Skeletal muscle satellite cell (primary cell): ENCODE measurements at regions not wholly inside any gene's neighbourhood (a gene's known extent, or its start where the extent isn't known, plus 50 kb on each side); places are given as distances from the start of the nearest gene placed in this dataset.

Experiments
- H3K27me3 ChIP-seq: 2 replicates; pipeline ENCODE4 v1.7.0; 2013; ENCODE audit warnings: low read length; ENCODE audit not compliant: control insufficient read depth, insufficient read depth
- H3K36me3 ChIP-seq: 2 replicates; pipeline ENCODE4 v1.7.0; 2013; ENCODE audit warnings: mild to moderate bottlenecking, control low read depth, low read length; ENCODE audit not compliant: insufficient read depth
- H3K4me1 ChIP-seq: 2 replicates; pipeline ENCODE4 v1.7.0; 2013; ENCODE audit warnings: low read length; ENCODE audit not compliant: control insufficient read depth, insufficient read depth
- H3K4me2 ChIP-seq: 2 replicates; pipeline ENCODE4 v1.7.0; 2013; ENCODE audit warnings: mild to moderate bottlenecking, low read length
- H3K4me3 ChIP-seq: 2 replicates; pipeline ENCODE4 v1.7.0; 2013; ENCODE audit warnings: low read length
- H3K9ac ChIP-seq: 2 replicates; pipeline ENCODE4 v1.7.0; 2013; ENCODE audit warnings: mild to moderate bottlenecking, low read depth, low read length, moderate library complexity
- H3K9me3 ChIP-seq: replicated peaks from 2 replicates; pipeline ENCODE4 v1.7.0; 2013; ENCODE audit warnings: mild to moderate bottlenecking, control low read depth, low read length

- Histone ChIP-seq H3K4me2 (peak overlapping the region; percentile 0), H3K4me1 (peaks cover 74% of the 10 kb centered on the region), H3K4me3 (no peak overlapping the region)
These were observed 87.6 kb downstream of the ADRB2 start for GRCh38 chr5:148913985-148914431.

GRCh38 chr5:148915224-148915817, 88.9 kb downstream of the ADRB2 start:
- peaks cover 61% of the 10 kb centered on the region for H3K4me1 ChIP-seq
- no peaks in the 10 kb centered on the region for H3K27me3 ChIP-seq
- no peaks in the 10 kb centered on the region for H3K9me3 ChIP-seq
- no peaks in the 10 kb centered on the region for H3K36me3 ChIP-seq
- no peak overlapping the region for H3K4me2 ChIP-seq
- no peak overlapping the region for H3K4me3 ChIP-seq
- peak overlapping the region; percentile 61 for H3K9ac ChIP-seq

More at GRCh38 chr5:148913985-148914431, 87.6 kb downstream of the ADRB2 start:
- Histone ChIP-seq H3K27me3 (no peaks in the 10 kb centered on the region), H3K9me3 (no peaks in the 10 kb centered on the region), H3K36me3 (no peaks in the 10 kb centered on the region), H3K9ac (peak overlapping the region; percentile 82)

GRCh38 chr5:148920646-148921288, 94.4 kb downstream of the ADRB2 start:
- Histone ChIP-seq H3K4me3 (no peak overlapping the region), H3K36me3 (no peaks in the 10 kb centered on the region), H3K9ac (no peak overlapping the region), H3K4me2 (no peak overlapping the region), H3K27me3 (no peaks in the 10 kb centered on the region), H3K4me1 (peaks cover 7% of the 10 kb centered on the region), H3K9me3 (no peaks in the 10 kb centered on the region)

GRCh38 chr5:148921350-148921749, 94.9 kb downstream of the ADRB2 start:
- Histone ChIP-seq H3K4me3 (no peak overlapping the region), H3K36me3 (no peaks in the 10 kb centered on the region), H3K4me1 (peaks cover 1% of the 10 kb centered on the region), H3K9ac (no peak overlapping the region), H3K9me3 (no peaks in the 10 kb centered on the region), H3K27me3 (no peaks in the 10 kb centered on the region), H3K4me2 (no peak overlapping the region)

- Histone ChIP-seq H3K27me3 (no peaks in the 10 kb centered on the region), H3K9ac (no peak overlapping the region), H3K4me2 (no peak overlapping the region), H3K4me3 (no peak overlapping the region), H3K4me1 (peaks cover 2% of the 10 kb centered on the region), H3K36me3 (no peaks in the 10 kb centered on the region), H3K9me3 (no peaks in the 10 kb centered on the region)
These were observed 96.2 kb downstream of the ADRB2 start for GRCh38 chr5:148922606-148923005.

- no peak overlapping the region for H3K4me3 ChIP-seq
- no peak overlapping the region for H3K4me2 ChIP-seq
- no peaks in the 10 kb centered on the region for H3K9me3 ChIP-seq
- H3K4me1 ChIP-seq, result peaks cover 6% of the 10 kb centered on the region
- H3K9ac ChIP-seq, result no peak overlapping the region
- no peaks in the 10 kb centered on the region for H3K27me3 ChIP-seq
- H3K36me3 ChIP-seq, result no peaks in the 10 kb centered on the region
These were observed 96.6 kb downstream of the ADRB2 start for GRCh38 chr5:148923023-148923422.

- H3K4me2 ChIP-seq, result no peak overlapping the region
- H3K27me3 ChIP-seq, result no peaks in the 10 kb centered on the region
- no peak overlapping the region for H3K4me3 ChIP-seq
- peaks cover 12% of the 10 kb centered on the region for H3K4me1 ChIP-seq
- no peak overlapping the region for H3K9ac ChIP-seq
- H3K9me3 ChIP-seq, result no peaks in the 10 kb centered on the region
- H3K36me3 ChIP-seq, result no peaks in the 10 kb centered on the region
These were observed 98.4 kb downstream of the ADRB2 start for GRCh38 chr5:148924817-148925216.

GRCh38 chr5:148926207-148926606, 99.8 kb downstream of the ADRB2 start:
- Histone ChIP-seq H3K4me1 (peaks cover 12% of the 10 kb centered on the region), H3K9ac (no peak overlapping the region), H3K4me2 (no peak overlapping the region), H3K9me3 (no peaks in the 10 kb centered on the region), H3K4me3 (no peak overlapping the region), H3K27me3 (no peaks in the 10 kb centered on the region), H3K36me3 (no peaks in the 10 kb centered on the region)

- Histone ChIP-seq H3K36me3 (no peaks in the 10 kb centered on the region), H3K9me3 (no peaks in the 10 kb centered on the region), H3K4me2 (no peak overlapping the region), H3K9ac (no peak overlapping the region), H3K4me1 (peaks cover 15% of the 10 kb centered on the region), H3K4me3 (no peak overlapping the region), H3K27me3 (no peaks in the 10 kb centered on the region)
These were observed 101.0 kb downstream of the ADRB2 start for GRCh38 chr5:148927307-148927946.

GRCh38 chr5:148928141-148928540, 101.7 kb downstream of the ADRB2 start:
- H3K4me1 ChIP-seq, result peaks cover 19% of the 10 kb centered on the region

GRCh38 chr5:148931453-148932057, 105.1 kb downstream of the ADRB2 start:
- H3K4me3 ChIP-seq, result no peak overlapping the region
- no peaks in the 10 kb centered on the region for H3K9me3 ChIP-seq
- H3K9ac ChIP-seq, result no peak overlapping the region
- H3K27me3 ChIP-seq, result no peaks in the 10 kb centered on the region
- no peak overlapping the region for H3K4me2 ChIP-seq
- no peaks in the 10 kb centered on the region for H3K36me3 ChIP-seq
- H3K4me1 ChIP-seq, result peaks cover 19% of the 10 kb centered on the region

More at GRCh38 chr5:148928141-148928540, 101.7 kb downstream of the ADRB2 start:
- no peak overlapping the region for H3K4me3 ChIP-seq
- no peaks in the 10 kb centered on the region for H3K27me3 ChIP-seq
- no peak overlapping the region for H3K9ac ChIP-seq
- no peaks in the 10 kb centered on the region for H3K36me3 ChIP-seq
- H3K9me3 ChIP-seq, result no peaks in the 10 kb centered on the region
- no peak overlapping the region for H3K4me2 ChIP-seq
